Neural cell (in vitro differentiated cells): ENCODE measurements at regions not wholly inside any gene's neighbourhood (a gene's known extent, or its start where the extent isn't known, plus 50 kb on each side); places are given as distances from the start of the nearest gene placed in this dataset.

Experiments used
- H2AFZ ChIP-seq: fragments of 200-600, 300-800 bp; sonication (generic), shearing (Covaris generic); 2 replicates; pipeline ENCODE4 v1.6.0; 2014; ENCODE audit warnings: low read depth, mild to moderate bottlenecking, antibody characterized with exemption, low read length, moderate library complexity
- H3F3A ChIP-seq: fragments of 200-600 bp; shearing (Covaris generic); 2 replicates; pipeline ENCODE4 v1.6.1; 2016; ENCODE audit warnings: mild to moderate bottlenecking, moderate library complexity, mixed read lengths, antibody characterized with exemption, low read length; ENCODE audit not compliant: insufficient read depth, poor library complexity, severe bottlenecking
- H3K27ac ChIP-seq: fragments of 200-600, 300-800 bp; sonication (generic), shearing (Covaris generic); 2 replicates; pipeline ENCODE4 v1.5.1; 2014; ENCODE audit warnings: mild to moderate bottlenecking, low read length, moderate library complexity
- H3K27me3 ChIP-seq: fragments of 300-800, 200-600 bp; sonication (generic), shearing (Covaris generic); 2 replicates; pipeline ENCODE4 v1.6.0; 2014; ENCODE audit warnings: mild to moderate bottlenecking, low read depth, low read length, moderate library complexity; ENCODE audit not compliant: insufficient read depth
- H3K36me3 ChIP-seq: fragments of 300-800, 200-600 bp; sonication (generic), shearing (Covaris generic); 2 replicates; pipeline ENCODE4 v1.5.1; 2014; ENCODE audit warnings: mild to moderate bottlenecking, antibody characterized with exemption, low read length, moderate library complexity; ENCODE audit not compliant: insufficient read depth
- H3K4me2 ChIP-seq: fragments of 300-800, 200-600 bp; sonication (generic), shearing (Covaris generic); 2 replicates; pipeline ENCODE4 v1.6.0; 2014; ENCODE audit warnings: mild to moderate bottlenecking, low read length
- H3K4me3 ChIP-seq: fragments of 300-800, 200-600 bp; sonication (generic), shearing (Covaris generic); 2 replicates; pipeline ENCODE4 v1.5.1; 2014; ENCODE audit warnings: mild to moderate bottlenecking, low read length, moderate library complexity
- H3K79me2 ChIP-seq: fragments of 200-600 bp; shearing (Covaris generic); replicated peaks from 2 replicates; pipeline ENCODE4 v1.6.0; 2014; ENCODE audit warnings: mild to moderate bottlenecking, low read length, moderate library complexity; ENCODE audit not compliant: insufficient read depth
- H3K9ac ChIP-seq: fragments of 300-800, 200-600 bp; sonication (generic), shearing (Covaris generic); 2 replicates; pipeline ENCODE4 v1.6.1; 2016; ENCODE audit warnings: mild to moderate bottlenecking, low read length, mixed read lengths
- H3K9me2 ChIP-seq: fragments of 200-600 bp; shearing (Covaris generic); 2 replicates; pipeline ENCODE4 v1.6.1; 2016; ENCODE audit warnings: mild to moderate bottlenecking, low read length, mixed read lengths; ENCODE audit not compliant: insufficient read depth
- H3K9me3 ChIP-seq: fragments of 200-600, 300-800 bp; sonication (generic), shearing (Covaris generic); 2 replicates; pipeline ENCODE4 v1.6.1; 2016; ENCODE audit warnings: mild to moderate bottlenecking, mixed run types, low read length, moderate library complexity, mixed read lengths
- H4K20me1 ChIP-seq: fragments of 200-600 bp; shearing (Covaris generic); 2 replicates; pipeline ENCODE4 v1.6.1; 2016; ENCODE audit warnings: mild to moderate bottlenecking, mixed run types; ENCODE audit not compliant: insufficient read depth
- EP300 ChIP-seq: fragments of 450-650 bp; conservative IDR thresholded peaks from 2 replicates; pipeline ENCODE4 v1.6.1; 2014; ENCODE audit warnings: antibody characterized with exemption, mild to moderate bottlenecking, moderate library complexity; ENCODE audit not compliant: poor library complexity, severe bottlenecking
- EZH2 ChIP-seq: fragments of 200-600, 300-800 bp; shearing (Covaris generic), sonication (generic); IDR thresholded peaks from 2 replicates; pipeline ENCODE4 v1.6.1; 2014; ENCODE audit warnings: antibody characterized with exemption, low read length, borderline replicate concordance, mild to moderate bottlenecking; ENCODE audit not compliant: insufficient read depth, poor library complexity, severe bottlenecking
- MXI1 ChIP-seq: fragments of 450-650 bp; conservative IDR thresholded peaks from 2 replicates; pipeline ENCODE4 v1.6.1; 2014; ENCODE audit warnings: antibody characterized with exemption, mild to moderate bottlenecking; ENCODE audit not compliant: poor library complexity, severe bottlenecking
- POLR2AphosphoS5 ChIP-seq: IDR thresholded peaks from 2 replicates; pipeline ENCODE4 v1.6.1; 2012
- RAD21 ChIP-seq: fragments of 450-650 bp; conservative IDR thresholded peaks from 2 replicates; pipeline ENCODE4 v1.6.1; 2014; ENCODE audit warnings: antibody characterized with exemption, mild to moderate bottlenecking, moderate library complexity
- SMC3 ChIP-seq: fragments of 450-650 bp; conservative IDR thresholded peaks from 2 replicates; pipeline ENCODE4 v1.6.1; 2014; ENCODE audit warnings: antibody characterized with exemption, mild to moderate bottlenecking, moderate library complexity; ENCODE audit not compliant: poor library complexity
- TAF1 ChIP-seq: IDR thresholded peaks from 2 replicates; pipeline ENCODE4 v1.6.1; 2012; ENCODE audit warnings: low read depth
- TF ChIP-seq, protein P1 (sequence below): IDR thresholded peaks from 2 replicates; pipeline ENCODE4 v1.6.1; 2012; ENCODE audit warnings: borderline replicate concordance
- TF ChIP-seq, protein P2 (sequence below): fragments of 450-650 bp; IDR thresholded peaks from 2 replicates; pipeline ENCODE4 v1.5.1; 2014; ENCODE audit warnings: antibody characterized with exemption, mild to moderate bottlenecking, moderate library complexity; ENCODE audit not compliant: poor library complexity, severe bottlenecking

DNA sequence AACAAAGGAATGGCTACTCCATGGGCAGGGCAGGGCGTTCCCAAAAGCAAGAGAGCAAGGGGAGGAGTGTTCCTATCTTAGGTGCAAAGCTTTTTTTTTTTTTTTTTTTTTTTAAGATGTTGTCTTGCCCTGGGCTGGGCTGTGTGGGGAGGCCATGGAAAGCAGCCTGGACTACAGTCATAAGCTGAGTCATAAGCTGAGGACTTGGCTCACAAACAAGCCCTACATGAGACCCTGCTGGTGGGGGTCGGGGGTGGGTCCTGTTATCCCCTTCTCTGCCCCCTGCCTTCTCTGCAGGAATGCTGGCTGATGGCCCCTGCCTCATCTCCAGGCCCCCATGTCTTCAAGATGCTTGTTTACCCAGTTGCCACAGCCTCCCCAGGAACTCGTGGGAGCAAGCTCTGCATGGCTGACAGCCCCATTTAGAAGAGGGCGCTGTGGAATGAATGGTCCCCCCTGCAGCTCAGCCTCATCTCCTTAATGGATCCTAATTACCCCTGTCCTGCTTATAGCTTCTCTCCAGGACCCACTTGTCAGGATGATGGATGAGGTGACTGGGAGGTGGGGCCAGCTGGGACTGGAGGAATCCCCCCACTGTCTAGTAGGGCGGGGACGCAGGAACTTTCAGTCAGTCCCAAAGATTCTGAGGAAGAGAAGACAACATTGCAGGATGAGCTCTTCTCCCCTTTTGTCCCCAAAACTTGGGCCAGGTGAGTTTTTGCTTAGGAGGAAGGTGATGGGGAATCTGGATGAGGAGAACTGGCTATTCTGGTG lies 340.8 kb upstream of the PODXL start:
- Histone ChIP-seq H3F3A (no peaks in the 10 kb centered on the region), H3K27me3 (peaks cover 2% of the 10 kb centered on the region), H3K4me3 (no peak overlapping the region), H4K20me1 (no peaks in the 10 kb centered on the region), H3K9me3 (no peaks in the 10 kb centered on the region), H3K79me2 (no peaks in the 10 kb centered on the region), H3K27ac (no peak overlapping the region), H3K4me2 (no peak overlapping the region), H3K9ac (no peak overlapping the region), H3K36me3 (no peaks in the 10 kb centered on the region), H3K9me2 (no peaks in the 10 kb centered on the region), H2AFZ (no peak overlapping the region)
- TF ChIP-seq POLR2AphosphoS5 (peak; percentile 23), TAF1 (no peak)

DNA sequence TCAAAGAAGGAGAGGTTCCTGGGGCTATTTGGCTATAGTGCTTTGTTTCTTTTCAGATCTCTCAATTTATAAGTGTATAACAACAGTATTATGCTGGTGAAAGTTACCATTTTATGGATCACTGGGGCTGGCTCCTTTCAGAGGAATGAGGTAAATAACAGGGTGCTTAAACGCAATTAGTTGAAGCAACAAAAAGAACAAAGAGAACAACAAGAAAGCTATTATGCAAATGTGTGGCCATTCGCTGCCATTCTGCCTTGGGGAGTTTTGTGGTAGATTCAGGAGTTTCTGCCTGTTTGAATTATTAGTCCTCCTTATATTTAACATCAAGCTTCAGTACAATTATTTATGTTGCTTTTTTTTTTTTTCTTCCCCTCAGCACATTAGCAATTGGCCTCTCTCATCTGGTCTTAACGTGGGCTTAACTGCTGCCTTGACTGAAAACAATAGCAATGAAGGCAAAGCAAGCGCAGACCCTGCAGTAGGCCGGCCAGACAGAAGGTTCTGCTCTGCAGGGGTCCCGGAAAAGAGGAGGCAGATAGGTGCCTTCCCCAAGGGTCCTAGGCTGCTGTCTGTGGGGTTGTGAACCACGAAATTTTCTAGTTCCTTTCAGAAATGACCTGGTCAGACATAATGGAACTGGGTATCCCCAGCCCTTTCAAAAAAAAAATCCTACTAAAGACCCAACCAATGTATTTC lies 339.9 kb upstream of the PODXL start:
- no peaks in the 10 kb centered on the region for H4K20me1 ChIP-seq
- H3K4me3 ChIP-seq: no peak overlapping the region
- no peak overlapping the region for H2AFZ ChIP-seq
- no peak overlapping the region for H3K9ac ChIP-seq
- peaks cover 2% of the 10 kb centered on the region for H3K27me3 ChIP-seq
- no peaks in the 10 kb centered on the region for H3K9me3 ChIP-seq
- H3K36me3 ChIP-seq: no peaks in the 10 kb centered on the region
- no peaks in the 10 kb centered on the region for H3F3A ChIP-seq
- H3K9me2 ChIP-seq: no peaks in the 10 kb centered on the region
- H3K27ac ChIP-seq: no peak overlapping the region
- TF ChIP-seq MXI1 (no peak), EP300 (no peak), SMC3 (no peak), POLR2AphosphoS5 (no peak), RAD21 (no peak), TAF1 (no peak), EZH2 (no peak)
- TF ChIP-seq, protein P1, sequence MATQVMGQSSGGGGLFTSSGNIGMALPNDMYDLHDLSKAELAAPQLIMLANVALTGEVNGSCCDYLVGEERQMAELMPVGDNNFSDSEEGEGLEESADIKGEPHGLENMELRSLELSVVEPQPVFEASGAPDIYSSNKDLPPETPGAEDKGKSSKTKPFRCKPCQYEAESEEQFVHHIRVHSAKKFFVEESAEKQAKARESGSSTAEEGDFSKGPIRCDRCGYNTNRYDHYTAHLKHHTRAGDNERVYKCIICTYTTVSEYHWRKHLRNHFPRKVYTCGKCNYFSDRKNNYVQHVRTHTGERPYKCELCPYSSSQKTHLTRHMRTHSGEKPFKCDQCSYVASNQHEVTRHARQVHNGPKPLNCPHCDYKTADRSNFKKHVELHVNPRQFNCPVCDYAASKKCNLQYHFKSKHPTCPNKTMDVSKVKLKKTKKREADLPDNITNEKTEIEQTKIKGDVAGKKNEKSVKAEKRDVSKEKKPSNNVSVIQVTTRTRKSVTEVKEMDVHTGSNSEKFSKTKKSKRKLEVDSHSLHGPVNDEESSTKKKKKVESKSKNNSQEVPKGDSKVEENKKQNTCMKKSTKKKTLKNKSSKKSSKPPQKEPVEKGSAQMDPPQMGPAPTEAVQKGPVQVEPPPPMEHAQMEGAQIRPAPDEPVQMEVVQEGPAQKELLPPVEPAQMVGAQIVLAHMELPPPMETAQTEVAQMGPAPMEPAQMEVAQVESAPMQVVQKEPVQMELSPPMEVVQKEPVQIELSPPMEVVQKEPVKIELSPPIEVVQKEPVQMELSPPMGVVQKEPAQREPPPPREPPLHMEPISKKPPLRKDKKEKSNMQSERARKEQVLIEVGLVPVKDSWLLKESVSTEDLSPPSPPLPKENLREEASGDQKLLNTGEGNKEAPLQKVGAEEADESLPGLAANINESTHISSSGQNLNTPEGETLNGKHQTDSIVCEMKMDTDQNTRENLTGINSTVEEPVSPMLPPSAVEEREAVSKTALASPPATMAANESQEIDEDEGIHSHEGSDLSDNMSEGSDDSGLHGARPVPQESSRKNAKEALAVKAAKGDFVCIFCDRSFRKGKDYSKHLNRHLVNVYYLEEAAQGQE: no peak
- TF ChIP-seq, protein P2, sequence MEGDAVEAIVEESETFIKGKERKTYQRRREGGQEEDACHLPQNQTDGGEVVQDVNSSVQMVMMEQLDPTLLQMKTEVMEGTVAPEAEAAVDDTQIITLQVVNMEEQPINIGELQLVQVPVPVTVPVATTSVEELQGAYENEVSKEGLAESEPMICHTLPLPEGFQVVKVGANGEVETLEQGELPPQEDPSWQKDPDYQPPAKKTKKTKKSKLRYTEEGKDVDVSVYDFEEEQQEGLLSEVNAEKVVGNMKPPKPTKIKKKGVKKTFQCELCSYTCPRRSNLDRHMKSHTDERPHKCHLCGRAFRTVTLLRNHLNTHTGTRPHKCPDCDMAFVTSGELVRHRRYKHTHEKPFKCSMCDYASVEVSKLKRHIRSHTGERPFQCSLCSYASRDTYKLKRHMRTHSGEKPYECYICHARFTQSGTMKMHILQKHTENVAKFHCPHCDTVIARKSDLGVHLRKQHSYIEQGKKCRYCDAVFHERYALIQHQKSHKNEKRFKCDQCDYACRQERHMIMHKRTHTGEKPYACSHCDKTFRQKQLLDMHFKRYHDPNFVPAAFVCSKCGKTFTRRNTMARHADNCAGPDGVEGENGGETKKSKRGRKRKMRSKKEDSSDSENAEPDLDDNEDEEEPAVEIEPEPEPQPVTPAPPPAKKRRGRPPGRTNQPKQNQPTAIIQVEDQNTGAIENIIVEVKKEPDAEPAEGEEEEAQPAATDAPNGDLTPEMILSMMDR: no peak
- H3K4me2 ChIP-seq: no peak overlapping the region
- no peaks in the 10 kb centered on the region for H3K79me2 ChIP-seq
